ENCODE measurements at regions not wholly inside any gene's neighbourhood (a gene's known extent, or its start where the extent isn't known, plus 50 kb on each side); places are given as distances from the start of the nearest gene placed in this dataset.

DNA sequence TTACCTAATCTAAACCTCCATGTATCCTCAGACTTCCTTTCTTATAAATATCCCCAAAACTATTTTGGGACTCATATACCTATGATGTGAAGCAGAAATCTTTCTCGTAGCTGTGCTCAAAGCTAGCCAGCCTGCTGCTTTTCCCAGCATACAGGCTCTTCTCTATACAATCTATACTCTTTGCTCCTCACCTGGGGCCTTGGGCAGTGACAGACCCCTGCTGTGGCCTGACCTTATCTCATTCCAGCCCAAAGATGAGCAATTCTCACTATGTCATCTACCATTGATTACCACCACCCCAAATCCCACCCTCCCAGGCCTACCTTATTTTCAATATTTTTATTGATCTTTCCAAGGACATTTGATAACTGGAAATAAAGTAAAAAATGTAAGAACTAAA, 83.2 kb upstream of the FBXL4 start:
- TF ChIP-seq ZNF70 (CRISPR knock-in tag; IDR thresholded peaks at IDR 0.05) (no peak), CSDC2 (CRISPR knock-in tag; IDR thresholded peaks at IDR 0.05) (no peak), SNAI2 (CRISPR knock-in tag; IDR thresholded peaks at IDR 0.05) (no peak), ZFP3 (CRISPR knock-in tag; IDR thresholded peaks at IDR 0.05) (no peak), ZNF565 (CRISPR knock-in tag; conservative IDR thresholded peaks at IDR 0.05; ENCODE audit: low read depth) (no peak), GLIS3 (CRISPR knock-in tag; IDR thresholded peaks at IDR 0.05) (no peak), ZFP30 (CRISPR knock-in tag; IDR thresholded peaks at IDR 0.05) (no peak), ARNTL (CRISPR knock-in tag; IDR thresholded peaks at IDR 0.05; ENCODE audit: borderline replicate concordance, low read depth) (no peak)
- no peak for ATAC-seq

DNA sequence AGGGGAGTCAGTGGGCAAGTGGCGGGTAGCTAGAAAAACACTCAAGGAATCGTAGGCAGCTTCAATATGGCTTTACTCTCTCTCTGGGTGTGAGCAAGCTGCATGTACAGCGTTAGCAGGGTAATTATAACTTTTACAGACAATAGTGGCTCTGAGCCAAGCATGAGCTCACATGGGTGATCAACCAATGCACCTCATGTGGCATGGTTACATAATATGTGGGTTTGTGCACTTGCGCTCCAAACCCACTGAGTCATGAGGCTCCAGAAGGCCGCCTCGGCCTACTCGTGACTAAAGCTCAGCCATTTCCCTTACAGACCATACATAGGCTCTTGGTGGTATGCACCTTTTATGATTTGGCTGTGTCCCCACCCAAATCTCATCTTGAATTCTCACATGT, 78.4 kb upstream of the FBXL4 start:
- TF ChIP-seq BACH2 (CRISPR knock-in tag; IDR thresholded peaks at IDR 0.05; ENCODE audit: borderline replicate concordance) (no peak), TOX (CRISPR knock-in tag; IDR thresholded peaks at IDR 0.05; ENCODE audit: borderline replicate concordance) (no peak), ZC3H10 (CRISPR knock-in tag; IDR thresholded peaks at IDR 0.05) (no peak), ZNF70 (CRISPR knock-in tag; IDR thresholded peaks at IDR 0.05) (no peak), ZNF565 (CRISPR knock-in tag; conservative IDR thresholded peaks at IDR 0.05; ENCODE audit: low read depth) (no peak), ISL1 (CRISPR knock-in tag; IDR thresholded peaks at IDR 0.05) (no peak), ARNTL (CRISPR knock-in tag; IDR thresholded peaks at IDR 0.05; ENCODE audit: borderline replicate concordance, low read depth) (no peak), ZFP3 (CRISPR knock-in tag; IDR thresholded peaks at IDR 0.05) (no peak), RARB (CRISPR knock-in tag; IDR thresholded peaks at IDR 0.05) (no peak), TCF4 (CRISPR knock-in tag; IDR thresholded peaks at IDR 0.05; ENCODE audit: borderline replicate concordance) (no peak), SNAI2 (CRISPR knock-in tag; IDR thresholded peaks at IDR 0.05) (no peak), OSR1 (CRISPR knock-in tag; IDR thresholded peaks at IDR 0.05) (no peak), CSRNP3 (CRISPR knock-in tag; IDR thresholded peaks at IDR 0.05) (no peak), PATZ1 (CRISPR knock-in tag; IDR thresholded peaks at IDR 0.05; ENCODE audit: borderline replicate concordance) (no peak)
- TF ChIP-seq, protein P1, sequence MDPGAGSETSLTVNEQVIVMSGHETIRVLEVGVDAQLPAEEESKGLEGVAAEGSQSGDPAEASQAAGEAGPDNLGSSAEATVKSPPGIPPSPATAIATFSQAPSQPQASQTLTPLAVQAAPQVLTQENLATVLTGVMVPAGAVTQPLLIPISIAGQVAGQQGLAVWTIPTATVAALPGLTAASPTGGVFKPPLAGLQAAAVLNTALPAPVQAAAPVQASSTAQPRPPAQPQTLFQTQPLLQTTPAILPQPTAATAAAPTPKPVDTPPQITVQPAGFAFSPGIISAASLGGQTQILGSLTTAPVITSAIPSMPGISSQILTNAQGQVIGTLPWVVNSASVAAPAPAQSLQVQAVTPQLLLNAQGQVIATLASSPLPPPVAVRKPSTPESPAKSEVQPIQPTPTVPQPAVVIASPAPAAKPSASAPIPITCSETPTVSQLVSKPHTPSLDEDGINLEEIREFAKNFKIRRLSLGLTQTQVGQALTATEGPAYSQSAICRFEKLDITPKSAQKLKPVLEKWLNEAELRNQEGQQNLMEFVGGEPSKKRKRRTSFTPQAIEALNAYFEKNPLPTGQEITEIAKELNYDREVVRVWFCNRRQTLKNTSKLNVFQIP (CRISPR knock-in tag; IDR thresholded peaks at IDR 0.05; ENCODE audit: borderline replicate concordance, low read depth) = no peak
- TF ChIP-seq, protein P2, sequence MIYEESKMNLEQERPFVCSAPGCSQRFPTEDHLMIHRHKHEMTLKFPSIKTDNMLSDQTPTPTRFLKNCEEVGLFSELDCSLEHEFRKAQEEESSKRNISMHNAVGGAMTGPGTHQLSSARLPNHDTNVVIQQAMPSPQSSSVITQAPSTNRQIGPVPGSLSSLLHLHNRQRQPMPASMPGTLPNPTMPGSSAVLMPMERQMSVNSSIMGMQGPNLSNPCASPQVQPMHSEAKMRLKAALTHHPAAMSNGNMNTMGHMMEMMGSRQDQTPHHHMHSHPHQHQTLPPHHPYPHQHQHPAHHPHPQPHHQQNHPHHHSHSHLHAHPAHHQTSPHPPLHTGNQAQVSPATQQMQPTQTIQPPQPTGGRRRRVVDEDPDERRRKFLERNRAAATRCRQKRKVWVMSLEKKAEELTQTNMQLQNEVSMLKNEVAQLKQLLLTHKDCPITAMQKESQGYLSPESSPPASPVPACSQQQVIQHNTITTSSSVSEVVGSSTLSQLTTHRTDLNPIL (CRISPR knock-in tag; IDR thresholded peaks at IDR 0.05; ENCODE audit: low read depth) = no peak
- ATAC-seq = no peak

DNA sequence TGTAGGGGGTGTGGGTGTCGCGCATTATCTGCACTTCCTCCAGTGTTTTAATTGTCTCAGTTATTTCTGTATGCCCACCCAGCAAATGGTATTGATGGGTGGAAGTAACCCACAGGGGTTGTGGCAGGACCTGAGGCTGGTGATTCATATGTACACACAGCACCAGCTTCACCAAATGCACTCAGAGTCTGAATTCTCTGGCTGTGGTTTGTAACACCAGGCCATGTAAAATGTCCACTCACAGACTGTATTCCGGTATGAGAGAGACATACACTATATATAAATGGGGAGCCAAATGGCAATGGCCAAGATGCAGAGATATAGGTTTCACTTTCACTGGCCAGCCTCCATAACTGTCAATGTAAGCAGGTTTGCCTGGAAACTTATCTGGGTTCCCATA, 76.3 kb upstream of the FBXL4 start:
- ATAC-seq = no peak
- no peak for TF ChIP-seq ZNF565 (CRISPR knock-in tag; conservative IDR thresholded peaks at IDR 0.05; ENCODE audit: low read depth)
- TF ChIP-seq, protein P1 (CRISPR knock-in tag; IDR thresholded peaks at IDR 0.05; ENCODE audit: borderline replicate concordance, low read depth) = no peak
- TF ChIP-seq BACH2 (CRISPR knock-in tag; IDR thresholded peaks at IDR 0.05; ENCODE audit: borderline replicate concordance) = no peak
- TF ChIP-seq TOX (CRISPR knock-in tag; IDR thresholded peaks at IDR 0.05; ENCODE audit: borderline replicate concordance) = no peak
- TF ChIP-seq SNAI2 (CRISPR knock-in tag; IDR thresholded peaks at IDR 0.05) = no peak
- TF ChIP-seq ZFP30 (CRISPR knock-in tag; IDR thresholded peaks at IDR 0.05) = no peak
- TF ChIP-seq TSHZ2 (CRISPR knock-in tag; IDR thresholded peaks at IDR 0.05) = no peak
- TF ChIP-seq, protein P2 (CRISPR knock-in tag; IDR thresholded peaks at IDR 0.05; ENCODE audit: low read depth) = no peak
- no peak for TF ChIP-seq ARNTL (CRISPR knock-in tag; IDR thresholded peaks at IDR 0.05; ENCODE audit: borderline replicate concordance, low read depth)
- no peak for TF ChIP-seq PPARA (CRISPR knock-in tag; IDR thresholded peaks at IDR 0.05; ENCODE audit: borderline replicate concordance)
- TF ChIP-seq RARB (CRISPR knock-in tag; IDR thresholded peaks at IDR 0.05) = no peak
- TF ChIP-seq CSRNP3 (CRISPR knock-in tag; IDR thresholded peaks at IDR 0.05) = no peak
- TF ChIP-seq OSR1 (CRISPR knock-in tag; IDR thresholded peaks at IDR 0.05) = no peak
- TF ChIP-seq ZFP3 (CRISPR knock-in tag; IDR thresholded peaks at IDR 0.05) = no peak
- TF ChIP-seq TCF4 (CRISPR knock-in tag; IDR thresholded peaks at IDR 0.05; ENCODE audit: borderline replicate concordance) = no peak
- TF ChIP-seq CSDC2 (CRISPR knock-in tag; IDR thresholded peaks at IDR 0.05) = no peak
- TF ChIP-seq ZNF70 (CRISPR knock-in tag; IDR thresholded peaks at IDR 0.05) = no peak

Data from SK-N-SH treated with all-trans-retinoic acid at 6 μM for 48 hours (cell line).